WTC11 (cell line): ENCODE measurements at regions not wholly inside any gene's neighbourhood (a gene's known extent, or its start where the extent isn't known, plus 50 kb on each side); places are given as distances from the start of the nearest gene placed in this dataset.

Source experiments
- ATAC-seq: fragments of 200-7000 bp; cut with Tn5 transposase; 2 replicates; pipeline ENCODE4 v1.10.0; 2021; ENCODE audit warnings: mild to moderate bottlenecking, moderate library complexity
- CTCF ChIA-PET: fragments of 300-600 bp; sonication (Branson Sonifier 250); formaldehyde crosslinking; loops from one replicate; lab custom pipeline; 2021; ENCODE audit warnings: antibody characterized with exemption; lab: Charles Lee
- POLR2A ChIA-PET: fragments of 350-600 bp; sonication (Branson Sonifier 250); formaldehyde crosslinking; loops from one replicate; lab custom pipeline; 2021; ENCODE audit warnings: antibody characterized with exemption; lab: Charles Lee
- DNase-seq: peaks from one replicate; pipeline ENCODE4 v3.0.0; 2021; ENCODE audit warnings: low spot score
- H3K27ac Mint-ChIP-seq: 2 replicates; pipeline ENCODE4 v1.8.0; 2021; ENCODE audit warnings: mixed read lengths
- H3K27me3 Mint-ChIP-seq: 2 replicates; pipeline ENCODE4 v1.8.0; 2021; ENCODE audit warnings: low read depth, mild to moderate bottlenecking, moderate library complexity, mixed read lengths
- H3K36me3 Mint-ChIP-seq: 2 replicates; pipeline ENCODE4 v1.8.0; 2021; ENCODE audit warnings: mixed read lengths
- H3K4me1 Mint-ChIP-seq: 2 replicates; pipeline ENCODE4 v1.8.0; 2022; ENCODE audit warnings: mixed read lengths
- H3K4me3 Mint-ChIP-seq: 2 replicates; pipeline ENCODE4 v1.8.0; 2021; ENCODE audit warnings: mild to moderate bottlenecking, moderate library complexity, mixed read lengths
- H3K9me3 Mint-ChIP-seq: 2 replicates; pipeline ENCODE4 v1.8.0; 2021; ENCODE audit warnings: mixed read lengths
- ATF2 ChIP-seq: sonication (generic); formaldehyde crosslinking; IDR thresholded peaks from 2 replicates; pipeline ENCODE4 v1.8.1; 2022; ENCODE audit warnings: low read depth, missing genetic modification reagents, borderline replicate concordance
- ATF3 ChIP-seq: sonication (generic); formaldehyde crosslinking; conservative IDR thresholded peaks from 2 replicates; pipeline ENCODE4 v1.8.1; 2022; ENCODE audit warnings: mild to moderate bottlenecking, missing genetic modification reagents
- ERG ChIP-seq: fragments of 250-450 bp; sonication (Bioruptor Pico); IDR thresholded peaks from 2 replicates; pipeline ENCODE4 v1.8.0; 2021; ENCODE audit warnings: mild to moderate bottlenecking
- FOXP1 ChIP-seq: sonication (generic); formaldehyde crosslinking; IDR thresholded peaks from 2 replicates; pipeline ENCODE4 v1.8.0; 2022; ENCODE audit warnings: missing genetic modification reagents, mild to moderate bottlenecking, moderate library complexity, borderline replicate concordance
- MAX ChIP-seq: sonication (generic); formaldehyde crosslinking; IDR thresholded peaks from 2 replicates; pipeline ENCODE4 v1.8.0; 2022; ENCODE audit warnings: mild to moderate bottlenecking, missing genetic modification reagents
- NR1H2 ChIP-seq: sonication (generic); formaldehyde crosslinking; IDR thresholded peaks from 2 replicates; pipeline ENCODE4 v1.9.0; 2021; ENCODE audit warnings: mild to moderate bottlenecking, moderate library complexity, missing genetic modification reagents
- NR2C2 ChIP-seq: sonication (generic); formaldehyde crosslinking; IDR thresholded peaks from 2 replicates; pipeline ENCODE4 v1.8.0; 2022; ENCODE audit warnings: mild to moderate bottlenecking, missing genetic modification reagents
- OVOL2 ChIP-seq: fragments of 250-450 bp; sonication (Bioruptor Pico); IDR thresholded peaks from 2 replicates; pipeline ENCODE4 v1.9.0; 2021; ENCODE audit warnings: mild to moderate bottlenecking, borderline replicate concordance
- RELA ChIP-seq: sonication (generic); formaldehyde crosslinking; IDR thresholded peaks from 2 replicates; pipeline ENCODE4 v1.8.1; 2022; ENCODE audit warnings: missing genetic modification reagents, mild to moderate bottlenecking, borderline replicate concordance
- STAT6 ChIP-seq: sonication (generic); formaldehyde crosslinking; conservative IDR thresholded peaks from 2 replicates; pipeline ENCODE4 v1.8.1; 2023; ENCODE audit warnings: mild to moderate bottlenecking, low read depth, missing genetic modification reagents, moderate library complexity
- TEAD1 ChIP-seq: sonication (generic); formaldehyde crosslinking; IDR thresholded peaks from 2 replicates; pipeline ENCODE4 v1.8.0; 2022; ENCODE audit warnings: mild to moderate bottlenecking, missing genetic modification reagents
- USF1 ChIP-seq: sonication (generic); formaldehyde crosslinking; IDR thresholded peaks from 2 replicates; pipeline ENCODE4 v1.8.0; 2022; ENCODE audit warnings: mild to moderate bottlenecking, missing genetic modification reagents
- USF2 ChIP-seq: sonication (generic); formaldehyde crosslinking; IDR thresholded peaks from 2 replicates; pipeline ENCODE4 v1.8.1; 2023; ENCODE audit warnings: mild to moderate bottlenecking, missing genetic modification reagents, moderate library complexity
- ZMAT4 ChIP-seq: fragments of 250-450 bp; sonication (Bioruptor Pico); IDR thresholded peaks from 2 replicates; pipeline ENCODE4 v1.9.0; 2021; ENCODE audit warnings: mild to moderate bottlenecking
- ZNF138 ChIP-seq: sonication (generic); formaldehyde crosslinking; conservative IDR thresholded peaks from 2 replicates; pipeline ENCODE4 v1.8.1; 2022; ENCODE audit warnings: mild to moderate bottlenecking, moderate library complexity, missing genetic modification reagents
- ZNF263 ChIP-seq: sonication (generic); formaldehyde crosslinking; IDR thresholded peaks from 2 replicates; pipeline ENCODE4 v1.8.1; 2022; ENCODE audit warnings: low read depth, mild to moderate bottlenecking, moderate library complexity, missing genetic modification reagents
- ZNF281 ChIP-seq: sonication (generic); formaldehyde crosslinking; IDR thresholded peaks from 2 replicates; pipeline ENCODE4 v1.8.0; 2023; ENCODE audit warnings: mild to moderate bottlenecking, missing genetic modification reagents
- ZNF416 ChIP-seq: fragments of 250-450 bp; sonication (Bioruptor Pico); IDR thresholded peaks from 2 replicates; pipeline ENCODE4 v1.9.0; 2021; ENCODE audit warnings: mild to moderate bottlenecking, inconsistent platforms
- ZNF671 ChIP-seq: fragments of 250-450 bp; sonication (Bioruptor Pico); IDR thresholded peaks from 2 replicates; pipeline ENCODE4 v1.8.0; 2021; ENCODE audit warnings: mild to moderate bottlenecking

- CTCF ChIA-PET, result interaction anchor here (1.7 to 2.5 kb wide), 3 partner anchors 388 to 688 kb away, joined by 9 to 15 read pairs (median 13); no protein-coding TSS in a partner anchor
- TF ChIP-seq NR2C2 (CRISPR knock-in tag), result no peak
- H3K4me1 Mint-ChIP-seq, result peaks cover 4% of the 10 kb centered on the region; the same call in 1 of the 2 replicates
- no peaks in the 10 kb centered on the region for H3K9me3 Mint-ChIP-seq
- ATAC-seq (no peak), DNase-seq (no peak)
- H3K27ac Mint-ChIP-seq, result no peak overlapping the region
- H3K36me3 Mint-ChIP-seq, result no peaks in the 10 kb centered on the region
- H3K4me3 Mint-ChIP-seq, result no peak overlapping the region
- H3K27me3 Mint-ChIP-seq, result no peaks in the 10 kb centered on the region
- POLR2A ChIA-PET, result interaction anchor here (1.1 kb wide), 1 partner anchor 944 kb away, joined by 8 read pairs; no protein-coding TSS in a partner anchor
Measured at GRCh38 chr6:48475275-48475674, 364.3 kb upstream of the PTCHD4 start.

GRCh38 chr6:48474830-48475229 lies 363.8 kb upstream of the PTCHD4 start:
- no peaks in the 10 kb centered on the region for H3K36me3 Mint-ChIP-seq
- no peak overlapping the region for H3K27ac Mint-ChIP-seq
- H3K9me3 Mint-ChIP-seq, result no peaks in the 10 kb centered on the region
- CTCF ChIA-PET, result interaction anchor here (1.8 kb wide), 1 partner anchor 387 kb away, joined by 9 read pairs; no protein-coding TSS in a partner anchor
- H3K27me3 Mint-ChIP-seq, result no peaks in the 10 kb centered on the region
- DNase-seq, result no peak
- H3K4me1 Mint-ChIP-seq, result peaks cover 4% of the 10 kb centered on the region; the same call in 1 of the 2 replicates
- TF ChIP-seq TEAD1 (CRISPR knock-in tag) (no peak), ZNF671 (CRISPR knock-in tag) (no peak), USF2 (CRISPR knock-in tag) (no peak), FOXP1 (CRISPR knock-in tag) (no peak), ERG (CRISPR knock-in tag) (no peak), OVOL2 (CRISPR knock-in tag) (no peak), ZNF263 (CRISPR knock-in tag) (no peak), ATF2 (CRISPR knock-in tag) (no peak), RELA (CRISPR knock-in tag) (no peak), MAX (no peak), ZNF138 (no peak), USF1 (no peak), ATF3 (CRISPR knock-in tag) (no peak), NR1H2 (no peak), ZMAT4 (CRISPR knock-in tag) (no peak), STAT6 (CRISPR knock-in tag) (no peak), ZNF281 (no peak), ZNF416 (CRISPR knock-in tag) (no peak)
- POLR2A ChIA-PET, result no interaction called here
- no peak for ATAC-seq
- no peak overlapping the region for H3K4me3 Mint-ChIP-seq
